Tibial nerve (tissue), 4 donors: ENCODE measurements at regions not wholly inside any gene's neighbourhood (a gene's known extent, or its start where the extent isn't known, plus 50 kb on each side); places are given as distances from the start of the nearest gene placed in this dataset.
"Not testable (repeated sequence)": the region's sequence is repeated elsewhere in the genome, so short reads cannot be mapped to it uniquely, and the experiment has no call there.

Source experiments
- DNase-seq, 2 donors: peaks; one replicate each; pipeline ENCODE4 v3.0.0-alpha.2; 2019; ENCODE audit warnings: low spot score in 2 of 2
- H3K27ac ChIP-seq, 4 donors: fragments of 200-600 bp; sonication (generic) in 3 of 4; one replicate each; pipeline ENCODE4 v1.5.1; 2017 to 2019; ENCODE audit warnings: mild to moderate bottlenecking in 1 of 4
- H3K27me3 ChIP-seq, 2 donors: fragments of 200-600 bp; sonication (generic) in 1 of 2; one replicate each; pipeline versions ENCODE4 v1.5.1 to v1.6.0; 2017 to 2019
- H3K36me3 ChIP-seq, 3 donors: fragments of 200-600 bp; sonication (generic); one replicate each; pipeline ENCODE4 v1.5.1; 2018 to 2019
- H3K4me1 ChIP-seq, 4 donors: fragments of 200-600 bp; sonication (generic) in 3 of 4; one replicate each; pipeline ENCODE4 v1.5.1; 2017 to 2019
- H3K4me3 ChIP-seq, 4 donors: fragments of 200-600 bp; sonication (generic) in 3 of 4; one replicate each; pipeline ENCODE4 v1.5.1; 2017 to 2019; ENCODE audit warnings: mild to moderate bottlenecking in 1 of 4, moderate library complexity in 1 of 4
- H3K9me3 ChIP-seq, 4 donors: fragments of 200-600 bp; sonication (generic) in 3 of 4; one replicate each; pipeline ENCODE4 v1.5.1; 2017 to 2019
- EP300 ChIP-seq, 2 donors: sonication (generic); formaldehyde crosslinking; IDR thresholded peaks; one replicate each; pipeline ENCODE4 v1.6.1; 2017; ENCODE audit warnings: antibody characterized with exemption in 2 of 2, mild to moderate bottlenecking in 1 of 2
- POLR2A ChIP-seq, 2 donors: fragments of 450-650 bp; IDR thresholded peaks; one replicate each; pipeline ENCODE4 v1.6.1; 2017; ENCODE audit warnings: antibody characterized with exemption in 2 of 2, mild to moderate bottlenecking in 2 of 2, moderate library complexity in 2 of 2
- WGBS, 2 donors: methylation state at CpG; one replicate each; pipeline ENCODE4 v1.1.5; 2018; 5-methylcytosine and 5-hydroxymethylcytosine counted together
- TF ChIP-seq, protein P1 (sequence below), 5 experiments: fragments of 200-600 bp in 3 of 5; fragments of 450-650 bp in 2 of 5; sonication (generic) in 3 of 5; IDR thresholded peaks; one replicate each; pipeline ENCODE4 v1.5.1; 2016 to 2019; ENCODE audit warnings: antibody characterized with exemption in 5 of 5, mild to moderate bottlenecking in 3 of 5, moderate library complexity in 2 of 5

GRCh38 chr6:154625721-154626120 is 107.5 kb upstream of the SCAF8 start:
- H3K9me3 ChIP-seq: no peaks in the 10 kb centered on the region
- DNase-seq: no peak
- H3K4me1 ChIP-seq: peaks cover 0 to 14% (median 0%) of the 10 kb centered on the region in 4 donors
- TF ChIP-seq, protein P1, sequence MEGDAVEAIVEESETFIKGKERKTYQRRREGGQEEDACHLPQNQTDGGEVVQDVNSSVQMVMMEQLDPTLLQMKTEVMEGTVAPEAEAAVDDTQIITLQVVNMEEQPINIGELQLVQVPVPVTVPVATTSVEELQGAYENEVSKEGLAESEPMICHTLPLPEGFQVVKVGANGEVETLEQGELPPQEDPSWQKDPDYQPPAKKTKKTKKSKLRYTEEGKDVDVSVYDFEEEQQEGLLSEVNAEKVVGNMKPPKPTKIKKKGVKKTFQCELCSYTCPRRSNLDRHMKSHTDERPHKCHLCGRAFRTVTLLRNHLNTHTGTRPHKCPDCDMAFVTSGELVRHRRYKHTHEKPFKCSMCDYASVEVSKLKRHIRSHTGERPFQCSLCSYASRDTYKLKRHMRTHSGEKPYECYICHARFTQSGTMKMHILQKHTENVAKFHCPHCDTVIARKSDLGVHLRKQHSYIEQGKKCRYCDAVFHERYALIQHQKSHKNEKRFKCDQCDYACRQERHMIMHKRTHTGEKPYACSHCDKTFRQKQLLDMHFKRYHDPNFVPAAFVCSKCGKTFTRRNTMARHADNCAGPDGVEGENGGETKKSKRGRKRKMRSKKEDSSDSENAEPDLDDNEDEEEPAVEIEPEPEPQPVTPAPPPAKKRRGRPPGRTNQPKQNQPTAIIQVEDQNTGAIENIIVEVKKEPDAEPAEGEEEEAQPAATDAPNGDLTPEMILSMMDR (IDR thresholded peaks at IDR 0.05): no peak
- TF ChIP-seq EP300 (IDR thresholded peaks at IDR 0.05): no peak
- no peak for TF ChIP-seq POLR2A (IDR thresholded peaks at IDR 0.05)
- peak overlapping the region in 1 of 4 donors; percentile 43 for H3K27ac ChIP-seq
- no peak overlapping the region for H3K4me3 ChIP-seq
- WGBS, 2 donors: 52 to 56% methylated on average over 3 of the region's 3 CpGs
- no peaks in the 10 kb centered on the region for H3K27me3 ChIP-seq
- no peaks in the 10 kb centered on the region for H3K36me3 ChIP-seq

GRCh38 chr6:154629127-154629526 is 104.1 kb upstream of the SCAF8 start:
- peaks cover 0 to 8% (median 0%) of the 10 kb centered on the region in 4 donors for H3K4me1 ChIP-seq
- H3K36me3 ChIP-seq: no peaks in the 10 kb centered on the region
- H3K9me3 ChIP-seq: peaks cover 0 to 5% (median 0%) of the 10 kb centered on the region in 4 donors
- no peak overlapping the region for H3K27ac ChIP-seq
- no peaks in the 10 kb centered on the region for H3K27me3 ChIP-seq
- no peak overlapping the region for H3K4me3 ChIP-seq
- 95 to 98% methylated on average over 1 of the region's 1 CpG for WGBS, 2 donors
- DNase-seq: no peak
- TF ChIP-seq POLR2A (IDR thresholded peaks at IDR 0.05): no peak
- no peak for TF ChIP-seq EP300 (IDR thresholded peaks at IDR 0.05)
- TF ChIP-seq, protein P1 (IDR thresholded peaks at IDR 0.05): no peak

- H3K9me3 ChIP-seq: peaks cover 0 to 5% (median 0%) of the 10 kb centered on the region in 4 donors
- H3K27ac ChIP-seq: no peak overlapping the region
- no peaks in the 10 kb centered on the region for H3K36me3 ChIP-seq
- H3K27me3 ChIP-seq: no peaks in the 10 kb centered on the region
- no peak for DNase-seq
- H3K4me1 ChIP-seq: no peaks in the 10 kb centered on the region
- no peak overlapping the region for H3K4me3 ChIP-seq
- no peak for TF ChIP-seq POLR2A (IDR thresholded peaks at IDR 0.05)
- TF ChIP-seq EP300 (IDR thresholded peaks at IDR 0.05): peak in 1 of 2 donors; percentile 19
- WGBS, 2 donors: 19 to 33% methylated on average over 2 of the region's 2 CpGs
Observed at GRCh38 chr6:154632119-154632518, 101.1 kb upstream of the SCAF8 start.

GRCh38 chr6:154637392-154637791 is 95.8 kb upstream of the SCAF8 start:
- no peaks in the 10 kb centered on the region for H3K36me3 ChIP-seq
- no peaks in the 10 kb centered on the region for H3K27me3 ChIP-seq
- no peak for TF ChIP-seq EP300 (IDR thresholded peaks at IDR 0.05)
- TF ChIP-seq, protein P1 (IDR thresholded peaks at IDR 0.05): no peak
- TF ChIP-seq POLR2A (IDR thresholded peaks at IDR 0.05): no peak
- no peak overlapping the region for H3K4me3 ChIP-seq
- DNase-seq: no peak
- H3K27ac ChIP-seq: no peak overlapping the region
- H3K4me1 ChIP-seq: no peaks in the 10 kb centered on the region
- H3K9me3 ChIP-seq: peaks cover 0 to 5% (median 0%) of the 10 kb centered on the region in 4 donors
- WGBS, 2 donors: 87 to 92% methylated on average over 4 of the region's 4 CpGs

DNA sequence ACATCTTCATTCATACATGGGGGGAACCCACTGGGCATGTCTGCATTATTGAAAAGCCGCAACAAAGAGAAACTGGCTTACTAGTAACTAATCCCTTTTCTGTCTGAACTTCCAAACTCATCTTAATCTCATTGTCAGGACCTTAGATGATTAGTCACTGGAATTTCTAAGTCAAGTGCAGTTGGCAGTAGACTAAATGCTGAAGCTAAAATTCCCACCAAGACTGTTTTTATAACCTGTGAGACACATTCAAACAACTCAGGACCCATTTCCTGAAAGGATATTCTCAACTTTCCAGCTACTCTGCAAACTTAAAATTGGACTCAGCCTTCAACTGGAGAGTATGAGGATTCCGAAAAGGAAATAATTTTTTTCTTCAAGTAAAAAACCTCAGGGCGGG is 94.8 kb upstream of the SCAF8 start:
- no peaks in the 10 kb centered on the region for H3K4me1 ChIP-seq
- H3K27ac ChIP-seq: peak overlapping the region in 1 of 4 donors; percentile 13
- H3K4me3 ChIP-seq: no peak overlapping the region
- H3K27me3 ChIP-seq: no peaks in the 10 kb centered on the region
- no peak for TF ChIP-seq EP300 (IDR thresholded peaks at IDR 0.05)
- TF ChIP-seq POLR2A (IDR thresholded peaks at IDR 0.05): no peak
- H3K36me3 ChIP-seq: no peaks in the 10 kb centered on the region
- WGBS, 2 donors: 61 to 69% methylated on average over 3 of the region's 3 CpGs
- H3K9me3 ChIP-seq: peaks cover 0 to under 1% (median 0%) of the 10 kb centered on the region in 4 donors
- no peak for DNase-seq

DNA sequence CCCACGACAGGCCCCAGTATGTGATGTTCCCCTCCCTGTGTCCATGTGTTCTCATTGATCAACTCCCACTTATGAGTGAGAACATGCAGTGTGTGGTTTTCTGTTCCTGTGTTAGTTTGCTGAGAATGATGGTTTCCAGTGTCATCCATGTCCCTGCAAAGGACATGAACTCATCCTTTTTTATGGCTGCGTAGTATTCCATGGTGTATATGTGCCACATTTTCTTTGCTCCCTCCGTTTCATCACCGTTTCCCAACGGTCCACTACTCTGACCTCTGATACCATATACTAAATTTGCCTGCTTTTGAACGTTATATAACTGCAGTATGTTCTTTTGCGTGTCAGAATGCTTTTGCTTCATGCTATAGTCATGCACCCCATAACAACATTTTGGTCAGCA is 94.0 kb upstream of the SCAF8 start:
- H3K27me3 ChIP-seq, H3K36me3 ChIP-seq, H3K4me3 ChIP-seq, H3K4me1 ChIP-seq, H3K27ac ChIP-seq, DNase-seq, H3K9me3 ChIP-seq: not testable (repeated sequence)
- 82 to 89% methylated on average over 7 of the region's 7 CpGs for WGBS, 2 donors
